Glutamatergic neuron (in vitro differentiated cells): ENCODE measurements at regions not wholly inside any gene's neighbourhood (a gene's known extent, or its start where the extent isn't known, plus 50 kb on each side); places are given as distances from the start of the nearest gene placed in this dataset.
"Not testable (repeated sequence)": the region's sequence is repeated elsewhere in the genome, so short reads cannot be mapped to it uniquely, and the experiment has no call there.

Source experiments
- DNase-seq: peaks from one replicate; pipeline ENCODE4 v3.0.0; 2022
- H3K27ac Mint-ChIP-seq: one replicate; pipeline ENCODE4 v1.8.0; 2020; ENCODE audit warnings: mild to moderate bottlenecking, mixed read lengths, inconsistent platforms; ENCODE audit not compliant: unreplicated experiment
- H3K27me3 Mint-ChIP-seq: one replicate; pipeline ENCODE4 v1.8.0; 2020; ENCODE audit warnings: mild to moderate bottlenecking, moderate library complexity, mixed read lengths, inconsistent platforms; ENCODE audit not compliant: unreplicated experiment
- H3K36me3 Mint-ChIP-seq: one replicate; pipeline ENCODE4 v1.8.0; 2020; ENCODE audit warnings: mild to moderate bottlenecking, mixed read lengths, inconsistent platforms; ENCODE audit not compliant: unreplicated experiment
- H3K4me1 Mint-ChIP-seq: one replicate; pipeline ENCODE4 v1.8.0; 2020; ENCODE audit warnings: mild to moderate bottlenecking, low read depth, mixed read lengths, inconsistent platforms; ENCODE audit not compliant: unreplicated experiment
- H3K4me3 Mint-ChIP-seq: one replicate; pipeline ENCODE4 v1.8.0; 2020; ENCODE audit warnings: mild to moderate bottlenecking, mixed read lengths, inconsistent platforms; ENCODE audit not compliant: unreplicated experiment
- H3K9me3 Mint-ChIP-seq: one replicate; pipeline ENCODE4 v1.8.0; 2020; ENCODE audit warnings: mild to moderate bottlenecking, moderate library complexity, mixed read lengths, inconsistent platforms; ENCODE audit not compliant: unreplicated experiment
- CTCF ChIP-seq: fragments of 200-600 bp; sonication (generic); IDR thresholded peaks from one replicate; pipeline ENCODE4 v1.5.0; 2021; ENCODE audit not compliant: partially characterized antibody, unreplicated experiment

- no peak for DNase-seq
- no peak overlapping the region for H3K4me3 Mint-ChIP-seq
- H3K4me1 Mint-ChIP-seq = peaks cover 5% of the 10 kb centered on the region
- H3K27me3 Mint-ChIP-seq = peaks cover 4% of the 10 kb centered on the region
- TF ChIP-seq CTCF = no peak
- no peaks in the 10 kb centered on the region for H3K36me3 Mint-ChIP-seq
- H3K9me3 Mint-ChIP-seq = peaks cover 4% of the 10 kb centered on the region
- no peak overlapping the region for H3K27ac Mint-ChIP-seq
Observed at GRCh38 chr6:43929511-43929910, 159.5 kb downstream of the VEGFA start.

- H3K27me3 Mint-ChIP-seq = peaks cover 2% of the 10 kb centered on the region
- peaks cover 4% of the 10 kb centered on the region for H3K9me3 Mint-ChIP-seq
- no peak overlapping the region for H3K4me3 Mint-ChIP-seq
- no peaks in the 10 kb centered on the region for H3K36me3 Mint-ChIP-seq
- no peak for DNase-seq
- peaks cover 5% of the 10 kb centered on the region for H3K4me1 Mint-ChIP-seq
- no peak overlapping the region for H3K27ac Mint-ChIP-seq
- TF ChIP-seq CTCF = no peak
Observed at GRCh38 chr6:43927532-43928210, 157.7 kb downstream of the VEGFA start.

- Mint-ChIP-seq H3K4me3 (no peak overlapping the region), H3K9me3 (peaks cover 4% of the 10 kb centered on the region), H3K36me3 (no peaks in the 10 kb centered on the region), H3K4me1 (peaks cover 5% of the 10 kb centered on the region), H3K27ac (peak overlapping the region; percentile 87), H3K27me3 (peaks cover 2% of the 10 kb centered on the region)
- no peak for TF ChIP-seq CTCF
- DNase-seq = peak; percentile 62
Observed at GRCh38 chr6:43926634-43927531, 156.9 kb downstream of the VEGFA start.

GRCh38 chr6:43925636-43926139, 155.7 kb downstream of the VEGFA start:
- not testable (repeated sequence) for DNase-seq, H3K9me3 Mint-ChIP-seq, H3K27me3 Mint-ChIP-seq, H3K4me1 Mint-ChIP-seq, H3K27ac Mint-ChIP-seq, H3K4me3 Mint-ChIP-seq, H3K36me3 Mint-ChIP-seq

GRCh38 chr6:43924222-43924702, 154.3 kb downstream of the VEGFA start:
- peaks cover 4% of the 10 kb centered on the region for H3K27me3 Mint-ChIP-seq
- no peak overlapping the region for H3K4me3 Mint-ChIP-seq
- no peak overlapping the region for H3K27ac Mint-ChIP-seq
- H3K36me3 Mint-ChIP-seq = no peaks in the 10 kb centered on the region
- H3K9me3 Mint-ChIP-seq = peaks cover 4% of the 10 kb centered on the region
- no peak for DNase-seq
- peaks cover 5% of the 10 kb centered on the region for H3K4me1 Mint-ChIP-seq
- no peak for TF ChIP-seq CTCF
